A204.1 (cell line): ENCODE measurements at regions not wholly inside any gene's neighbourhood (a gene's known extent, or its start where the extent isn't known, plus 50 kb on each side); places are given as distances from the start of the nearest gene placed in this dataset.
"Not testable (repeated sequence)": the region's sequence is repeated elsewhere in the genome, so short reads cannot be mapped to it uniquely, and the experiment has no call there.

Experiments
- FAIRE-seq: peaks from 2 replicates; lab custom pipeline; 2012; peaks lifted over from hg19 to GRCh38; lab: Jason Lieb, UNC

GRCh38 chr2:37759989-37760388 lies 88.5 kb upstream of the CDC42EP3 start:
- not testable (repeated sequence) for FAIRE-seq

GRCh38 chr2:37760471-37760870 lies 89.0 kb upstream of the CDC42EP3 start:
- no peak for FAIRE-seq

DNA sequence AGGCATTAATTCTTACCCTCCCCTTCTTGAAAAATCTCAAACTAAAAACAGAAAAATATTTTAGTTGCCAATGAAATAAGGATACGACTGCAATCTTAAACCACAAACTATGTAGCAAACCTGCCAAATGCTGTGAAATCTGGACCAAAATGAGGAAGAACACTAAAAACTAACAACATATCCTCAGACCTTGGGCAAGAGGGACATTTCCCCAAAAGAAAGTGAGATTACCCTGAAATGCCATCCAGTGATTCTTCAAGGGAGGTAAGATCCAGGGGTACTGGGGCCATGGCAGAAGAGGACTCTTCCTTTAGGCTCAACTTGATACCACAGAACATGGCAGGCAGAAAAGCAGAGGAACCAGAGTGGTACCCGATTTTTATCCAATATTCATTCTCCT lies 90.8 kb upstream of the CDC42EP3 start:
- FAIRE-seq = not testable (repeated sequence)

GRCh38 chr2:37764739-37765138 lies 93.3 kb upstream of the CDC42EP3 start:
- FAIRE-seq = no peak

- FAIRE-seq = no peak
These were observed 94.7 kb upstream of the CDC42EP3 start for GRCh38 chr2:37766106-37766505.

DNA sequence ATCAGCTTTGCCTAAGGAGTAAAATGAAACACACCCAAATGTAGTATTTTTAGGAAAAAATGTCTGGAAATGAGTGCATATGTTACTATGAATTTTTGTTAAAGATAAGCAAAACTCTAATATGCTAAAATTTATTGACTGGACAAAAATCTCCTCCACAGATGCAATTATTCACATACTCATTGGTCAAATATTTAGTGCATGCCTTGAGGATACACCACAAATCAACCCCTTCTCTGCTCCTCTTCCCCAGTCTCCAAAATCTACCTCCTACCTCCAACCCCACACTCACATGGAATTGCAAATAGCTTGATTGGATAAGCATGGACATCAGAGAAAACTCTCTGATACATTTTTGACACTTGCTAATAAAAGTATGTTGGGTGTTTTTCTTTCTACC lies 95.6 kb upstream of the CDC42EP3 start:
- FAIRE-seq = no peak

DNA sequence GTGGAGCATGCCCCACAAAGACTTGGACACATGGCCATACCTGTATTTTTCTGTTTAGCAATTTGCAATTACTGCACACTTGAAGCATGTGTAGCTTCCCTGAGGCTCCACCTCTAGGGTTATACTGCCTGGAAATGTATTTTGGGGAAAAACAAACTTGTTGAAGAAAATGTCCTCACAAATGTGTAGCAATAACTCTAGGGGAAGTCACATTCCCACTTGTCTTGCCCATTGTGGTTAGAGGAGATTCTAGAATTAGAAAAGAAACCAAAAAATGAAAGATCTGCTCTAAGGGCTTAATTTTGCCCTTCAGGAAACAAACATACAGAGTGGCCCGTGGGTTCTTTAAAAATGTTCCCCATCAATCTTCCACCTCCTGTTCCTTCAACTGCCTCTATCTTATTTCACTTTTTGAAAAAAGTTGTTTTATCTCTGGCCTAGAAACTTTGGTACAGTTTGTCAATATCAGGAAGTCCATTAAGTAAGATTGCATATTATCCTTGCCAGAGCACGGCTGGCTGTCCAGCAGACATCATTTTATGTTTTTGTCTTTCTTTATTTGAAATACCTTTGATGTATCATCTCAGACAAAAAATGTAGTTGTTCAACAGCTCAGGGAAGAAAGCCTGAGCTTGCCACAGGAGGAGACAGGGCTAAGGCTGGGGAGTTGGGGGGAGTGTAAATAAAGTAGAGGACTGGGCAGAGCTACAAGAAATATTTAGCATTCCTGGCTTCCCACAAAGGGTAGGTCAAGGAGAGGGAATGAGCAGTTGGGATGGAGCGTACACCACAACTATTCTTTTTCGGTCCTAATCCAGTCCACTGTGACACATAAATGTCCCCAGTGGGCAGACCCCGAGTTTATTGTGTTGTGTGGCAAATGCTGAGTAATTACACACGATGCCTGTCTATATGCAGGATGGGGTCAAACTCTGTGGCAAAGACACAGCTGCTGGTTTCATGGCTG lies 96.8 kb upstream of the CDC42EP3 start:
- FAIRE-seq = no peak

GRCh38 chr2:37769551-37769950 lies 98.1 kb upstream of the CDC42EP3 start:
- FAIRE-seq = no peak

GRCh38 chr2:37770797-37771196 lies 99.4 kb upstream of the CDC42EP3 start:
- FAIRE-seq = no peak

DNA sequence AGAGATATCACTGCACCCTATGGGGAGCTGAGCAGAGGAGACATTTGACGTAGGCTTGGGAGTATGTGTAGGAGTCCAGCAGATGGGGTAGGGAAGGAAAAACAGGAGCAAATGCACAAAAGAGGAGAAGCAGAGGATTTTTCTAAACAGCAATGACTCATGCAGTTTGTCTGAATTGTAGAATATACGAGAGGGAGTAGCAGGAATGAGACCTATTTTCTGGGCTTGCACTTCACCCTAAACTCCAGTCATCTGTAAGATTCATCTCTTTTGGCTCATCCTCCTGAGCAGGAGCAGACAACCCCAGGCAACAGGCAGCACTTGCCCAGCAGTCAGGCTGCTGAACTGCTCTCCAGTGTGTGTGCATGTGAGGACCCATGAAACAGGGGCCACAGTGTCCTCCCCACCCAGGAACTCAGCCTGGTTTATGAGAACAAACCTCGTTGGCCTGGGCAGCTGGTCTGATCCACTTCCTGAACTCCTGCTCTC lies 100.2 kb upstream of the CDC42EP3 start:
- FAIRE-seq = no peak

DNA sequence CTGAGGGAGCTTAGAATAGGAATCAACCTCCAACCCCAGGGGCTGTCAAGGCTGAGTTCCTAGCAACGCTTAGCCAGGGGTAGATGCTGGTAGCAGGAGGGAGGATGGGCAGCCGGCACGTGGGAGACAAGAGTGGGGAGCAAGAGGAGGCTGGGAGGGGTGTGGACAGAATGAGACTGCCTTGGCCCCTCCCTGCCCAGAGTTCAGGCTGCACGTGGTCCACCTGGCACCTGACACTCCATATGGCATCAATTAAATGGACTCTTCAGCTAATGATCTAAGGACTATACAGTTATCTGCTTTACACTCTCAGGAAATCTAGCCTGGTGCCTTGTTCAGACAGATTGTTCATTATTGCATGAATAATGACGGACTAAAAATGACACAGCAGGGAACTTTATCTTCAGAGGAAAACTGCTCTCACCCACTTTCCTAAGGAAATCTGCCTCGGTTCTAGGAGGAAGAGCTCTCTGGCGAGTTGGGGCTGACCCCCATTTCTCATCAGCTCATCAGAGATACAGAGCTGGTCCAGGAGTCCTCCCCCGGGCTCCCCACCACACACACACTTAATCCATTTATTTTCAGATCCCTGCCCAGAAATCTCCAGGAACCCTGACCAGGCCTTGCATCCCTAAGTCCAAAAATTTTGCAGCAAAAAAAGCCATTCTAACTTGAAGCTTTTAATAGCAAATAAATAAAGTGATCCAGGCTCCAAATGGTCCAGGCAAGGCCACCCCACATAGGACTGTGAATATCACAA lies 102.1 kb upstream of the CDC42EP3 start:
- FAIRE-seq = no peak

DNA sequence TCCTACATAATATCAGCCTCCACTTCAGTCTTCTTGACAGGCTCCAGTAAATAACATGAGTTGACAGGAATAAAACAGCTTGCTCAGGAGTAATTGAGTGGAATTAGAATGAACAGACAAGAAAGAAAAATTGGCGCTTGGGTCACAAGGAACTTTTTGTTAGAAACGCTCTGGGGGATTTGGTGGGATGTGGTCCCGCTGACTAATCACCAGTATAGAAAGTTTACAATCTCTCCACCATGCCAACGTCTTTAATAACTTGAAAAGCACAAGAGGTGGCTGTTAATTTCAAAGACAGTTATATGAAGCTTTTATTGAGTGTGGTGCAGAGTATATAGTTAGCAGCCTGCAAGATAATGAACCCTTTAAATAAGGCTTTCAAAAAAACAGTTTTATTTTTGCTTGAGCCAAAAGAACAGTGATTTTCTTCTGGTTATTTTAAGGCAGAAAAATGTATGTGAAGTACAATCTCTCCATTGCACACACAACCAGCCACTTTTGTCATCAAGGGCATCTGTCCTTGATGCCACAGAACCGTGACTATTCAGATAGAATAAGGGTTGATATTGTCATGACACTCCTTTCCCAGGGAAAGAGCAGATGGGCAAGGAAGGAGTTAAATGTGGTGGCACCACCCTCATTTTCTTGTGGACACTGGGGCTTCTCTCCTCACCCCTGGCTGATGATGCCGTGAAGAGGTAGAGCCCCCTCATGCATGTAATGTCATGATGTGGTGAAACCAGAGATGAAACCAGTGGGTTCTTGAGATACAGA lies 102.9 kb upstream of the CDC42EP3 start:
- FAIRE-seq = not testable (repeated sequence)

- no peak for FAIRE-seq
These were observed 103.8 kb upstream of the CDC42EP3 start for GRCh38 chr2:37774976-37775907.

GRCh38 chr2:37775908-37776250 lies 104.4 kb upstream of the CDC42EP3 start:
- no peak for FAIRE-seq

DNA sequence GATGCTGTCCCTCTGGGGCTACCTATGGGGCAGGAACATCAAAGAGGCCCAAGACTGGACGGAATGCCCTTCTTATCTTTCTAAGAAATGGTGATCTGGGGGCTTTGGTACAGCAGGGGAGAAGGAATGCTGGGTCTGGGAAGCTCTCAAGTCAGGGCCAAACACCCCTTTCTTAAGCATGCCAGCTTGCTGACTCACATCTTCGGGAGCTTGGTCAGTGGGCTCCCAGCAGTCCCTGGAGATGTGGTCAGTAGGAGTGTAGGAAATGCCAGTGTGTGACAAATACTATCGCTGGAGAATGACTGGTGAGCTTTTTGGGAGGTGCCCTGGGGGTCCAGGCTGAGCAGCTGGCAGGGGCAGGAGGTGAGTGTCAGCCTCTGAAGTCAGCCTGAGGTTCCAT lies 105.0 kb upstream of the CDC42EP3 start:
- no peak for FAIRE-seq

DNA sequence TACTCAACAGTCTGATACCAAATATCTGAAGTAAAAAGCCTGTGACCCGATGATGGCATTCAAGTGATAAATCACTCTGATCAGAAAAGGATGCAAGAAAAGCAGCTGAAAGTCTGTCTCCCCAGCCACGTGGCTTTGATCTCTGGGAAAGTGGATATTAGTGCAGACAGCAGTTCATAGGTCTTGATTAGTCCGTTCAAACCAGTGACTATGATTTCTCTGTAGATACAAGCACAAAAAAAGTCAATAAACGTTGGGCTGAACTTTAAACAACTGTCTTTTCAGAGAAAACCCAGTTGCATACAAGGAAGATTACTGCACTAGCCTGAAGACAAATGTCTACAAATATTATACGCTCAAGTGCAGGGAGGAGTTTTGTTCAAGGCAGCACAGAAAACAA lies 107.7 kb upstream of the CDC42EP3 start:
- FAIRE-seq = no peak

GRCh38 chr2:37779611-37780386 lies 108.4 kb upstream of the CDC42EP3 start:
- no peak for FAIRE-seq

- FAIRE-seq = no peak
These were observed 108.9 kb upstream of the CDC42EP3 start for GRCh38 chr2:37780387-37780676.

DNA sequence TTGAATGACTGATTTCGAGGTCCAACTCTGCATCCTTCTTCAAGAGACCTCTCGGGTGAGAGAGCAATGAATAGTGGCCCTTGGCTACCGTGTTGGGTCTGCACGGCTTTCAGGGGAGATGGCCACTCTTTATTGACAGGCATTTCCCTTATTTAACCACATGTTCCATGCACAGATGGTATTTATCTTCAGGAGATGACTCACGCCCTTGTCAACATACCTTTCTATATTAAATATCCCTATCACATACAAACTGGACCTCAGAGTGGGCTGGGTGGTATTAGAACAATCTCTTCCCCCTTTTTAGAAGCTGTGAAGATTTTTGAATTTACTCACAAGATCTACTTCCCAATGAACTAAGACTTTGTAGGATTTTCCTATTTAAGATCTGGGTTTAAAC lies 109.6 kb upstream of the CDC42EP3 start:
- FAIRE-seq = no peak

DNA sequence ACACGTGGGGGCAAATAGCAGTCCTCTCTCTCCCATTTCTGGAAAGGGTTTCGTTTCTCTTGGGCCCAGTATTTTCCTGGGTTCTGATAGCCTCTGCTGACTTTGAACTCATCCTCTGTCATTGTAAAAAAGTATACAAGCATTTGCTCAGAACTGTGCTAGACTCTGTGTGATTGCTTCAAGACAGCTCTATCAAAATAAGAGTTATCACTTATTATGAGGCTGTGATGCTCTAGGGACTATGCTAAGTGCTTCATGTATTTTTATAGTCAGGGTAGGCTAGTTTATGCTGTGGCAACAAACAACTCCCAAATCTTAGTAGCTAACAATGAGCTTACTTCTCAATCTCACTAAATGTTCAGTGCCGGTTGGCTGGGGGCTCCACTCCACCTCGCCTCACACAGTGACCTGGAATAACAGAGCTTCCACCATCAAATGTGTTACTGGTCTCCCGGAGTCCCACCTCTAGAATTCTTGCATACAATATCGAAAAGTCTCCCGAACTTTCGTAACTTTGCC lies 110.8 kb upstream of the CDC42EP3 start:
- no peak for FAIRE-seq
